Breast epithelium (tissue), 3 donors: ENCODE measurements at regions not wholly inside any gene's neighbourhood (a gene's known extent, or its start where the extent isn't known, plus 50 kb on each side); places are given as distances from the start of the nearest gene placed in this dataset.

Experiments
- POLR2AphosphoS5 ChIP-seq, 3 donors: sonication (generic); formaldehyde crosslinking; IDR thresholded peaks; one replicate each; pipeline ENCODE4 v1.6.1; 2017; ENCODE audit warnings: antibody characterized with exemption in 3 of 3
- TF ChIP-seq, protein P1 (sequence below), 3 donors: fragments of 450-650 bp; IDR thresholded peaks; one replicate each; pipeline ENCODE4 v1.5.1; 2016 to 2017; ENCODE audit warnings: antibody characterized with exemption in 3 of 3, mild to moderate bottlenecking in 3 of 3, moderate library complexity in 3 of 3

DNA sequence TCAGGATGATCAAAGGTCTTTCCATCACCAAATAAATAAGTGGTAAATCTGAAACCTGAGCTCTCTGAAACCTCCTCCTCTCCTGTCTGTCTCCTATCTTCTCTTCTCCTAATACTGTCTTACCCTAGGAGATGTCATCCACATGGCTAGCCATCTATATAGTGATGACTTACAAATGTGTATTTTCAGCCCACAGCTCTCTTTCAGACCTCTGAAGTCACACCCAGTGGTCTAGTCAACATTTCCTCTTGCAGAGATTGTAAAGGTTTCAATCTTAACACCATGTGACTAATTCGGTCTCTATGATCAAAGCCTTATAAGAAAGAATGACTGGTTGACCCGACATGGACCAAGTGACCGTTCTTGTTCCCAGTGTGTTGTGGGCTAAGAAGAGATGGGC lies 63.1 kb upstream of the DPT start:
- TF ChIP-seq POLR2AphosphoS5 (IDR thresholded peaks at IDR 0.05): no peak
- TF ChIP-seq, protein P1, sequence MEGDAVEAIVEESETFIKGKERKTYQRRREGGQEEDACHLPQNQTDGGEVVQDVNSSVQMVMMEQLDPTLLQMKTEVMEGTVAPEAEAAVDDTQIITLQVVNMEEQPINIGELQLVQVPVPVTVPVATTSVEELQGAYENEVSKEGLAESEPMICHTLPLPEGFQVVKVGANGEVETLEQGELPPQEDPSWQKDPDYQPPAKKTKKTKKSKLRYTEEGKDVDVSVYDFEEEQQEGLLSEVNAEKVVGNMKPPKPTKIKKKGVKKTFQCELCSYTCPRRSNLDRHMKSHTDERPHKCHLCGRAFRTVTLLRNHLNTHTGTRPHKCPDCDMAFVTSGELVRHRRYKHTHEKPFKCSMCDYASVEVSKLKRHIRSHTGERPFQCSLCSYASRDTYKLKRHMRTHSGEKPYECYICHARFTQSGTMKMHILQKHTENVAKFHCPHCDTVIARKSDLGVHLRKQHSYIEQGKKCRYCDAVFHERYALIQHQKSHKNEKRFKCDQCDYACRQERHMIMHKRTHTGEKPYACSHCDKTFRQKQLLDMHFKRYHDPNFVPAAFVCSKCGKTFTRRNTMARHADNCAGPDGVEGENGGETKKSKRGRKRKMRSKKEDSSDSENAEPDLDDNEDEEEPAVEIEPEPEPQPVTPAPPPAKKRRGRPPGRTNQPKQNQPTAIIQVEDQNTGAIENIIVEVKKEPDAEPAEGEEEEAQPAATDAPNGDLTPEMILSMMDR (IDR thresholded peaks at IDR 0.05): no peak
